ENCODE measurements at regions not wholly inside any gene's neighbourhood (a gene's known extent, or its start where the extent isn't known, plus 50 kb on each side); places are given as distances from the start of the nearest gene placed in this dataset.

GRCh38 chr1:163897412-163898155, 575.8 kb downstream of the NUF2 start:
- TF ChIP-seq CTCF (IDR thresholded peaks at IDR 0.05) (no peak), POLR2AphosphoS5 (IDR thresholded peaks at IDR 0.05) (no peak), POLR2A (IDR thresholded peaks at IDR 0.05) (no peak)

Measured in prostate gland (tissue), 2 donors.